A549 (cell line): ENCODE measurements at regions not wholly inside any gene's neighbourhood (a gene's known extent, or its start where the extent isn't known, plus 50 kb on each side); places are given as distances from the start of the nearest gene placed in this dataset.

Experiments used
- ATAC-seq, 2 experiments: fragments of 200-7000 bp in 1 of 2; fragments of >200 bp in 1 of 2; cut with Nextera tagmentation in 1 of 2; cut with Tn5 transposase in 1 of 2; 3 replicates each; pipeline versions ENCODE4 v1.8.0 to v1.9.1; 2018 to 2020; ENCODE audit warnings: mild to moderate bottlenecking in 1 of 2, moderate library complexity in 1 of 2
- CTCF ChIA-PET: fragments of 300-600 bp; sonication (Branson Sonifier 250); formaldehyde crosslinking; extraction: SDS; loops from one replicate; lab custom pipeline; 2021; ENCODE audit warnings: antibody characterized with exemption, inconsistent platforms; lab: Yijun Ruan, JAX
- POLR2A ChIA-PET: fragments of 350-600 bp; formaldehyde crosslinking; extraction: SDS; loops from one replicate; lab custom pipeline; 2021; ENCODE audit warnings: antibody characterized with exemption, inconsistent platforms; lab: Yijun Ruan, JAX
- DNase-seq, 2 experiments: peaks; one replicate each; pipeline versions ENCODE4 v3.0.0 to v3.0.0-alpha.2; 2011 to 2016; ENCODE audit warnings: low read depth in 1 of 2, low spot score in 1 of 2
- FAIRE-seq: peaks from 2 replicates; lab custom pipeline; 2011; peaks lifted over from hg19 to GRCh38; lab: Jason Lieb, UNC
- H3K27ac ChIP-seq, 2 experiments: fragments of >200 bp; sonication (Bioruptor Twin); formaldehyde crosslinking; 3 replicates each; pipeline ENCODE4 v1.5.1; 2016 to 2017
- H3K4me1 ChIP-seq: fragments of >200 bp; sonication (Bioruptor Twin); formaldehyde crosslinking; 3 replicates; pipeline ENCODE4 v1.6.1; 2016
- H3K4me2 ChIP-seq: fragments of >200 bp; sonication (Bioruptor Twin); formaldehyde crosslinking; 3 replicates; pipeline ENCODE4 v1.6.1; 2016
- H3K4me3 ChIP-seq: fragments of >200 bp; sonication (Bioruptor Twin); formaldehyde crosslinking; 3 replicates; pipeline ENCODE4 v1.5.1; 2016
- H3K9me3 ChIP-seq: fragments of >200 bp; sonication (Bioruptor Twin); formaldehyde crosslinking; 3 replicates; pipeline ENCODE4 v1.6.1; 2016
- BCL3 ChIP-seq: fragments of >200 bp; sonication (Bioruptor Twin); formaldehyde crosslinking; IDR thresholded peaks from 3 replicates; pipeline ENCODE4 v1.6.1; 2016
- CBX2 ChIP-seq: fragments of 200-600 bp; sonication (generic); IDR thresholded peaks from 2 replicates; pipeline ENCODE4 v1.6.1; 2016; ENCODE audit warnings: low read depth, mild to moderate bottlenecking, borderline replicate concordance
- EHF ChIP-seq: fragments of 250-450 bp; sonication (Bioruptor Pico); IDR thresholded peaks from 2 replicates; pipeline ENCODE4 v1.5.0; 2020; ENCODE audit warnings: mild to moderate bottlenecking
- EHMT2 ChIP-seq: fragments of 200-600 bp; sonication (generic); IDR thresholded peaks from 2 replicates; pipeline ENCODE4 v1.6.1; 2016; ENCODE audit warnings: antibody characterized with exemption, low read depth, mild to moderate bottlenecking, moderate library complexity
- ELK1 ChIP-seq: fragments of 150-350 bp; IDR thresholded peaks from 2 replicates; pipeline ENCODE4 v1.6.1; 2014; ENCODE audit warnings: low read depth, mild to moderate bottlenecking, low read length
- ESRRA ChIP-seq: fragments of 150-350 bp; IDR thresholded peaks from 2 replicates; pipeline ENCODE4 v1.6.1; 2014; ENCODE audit warnings: mild to moderate bottlenecking, low read length, borderline replicate concordance
- FOSB ChIP-seq: fragments of 250-450 bp; sonication (Bioruptor Pico); IDR thresholded peaks from 2 replicates; pipeline ENCODE4 v1.5.0; 2020; ENCODE audit warnings: mild to moderate bottlenecking, moderate library complexity
- FOSL2 ChIP-seq, 2 experiments: fragments of 450-650 bp in 1 of 2; fragments of >200 bp in 1 of 2; sonication (Bioruptor Twin) in 1 of 2; formaldehyde crosslinking; IDR thresholded peaks; 2 replicates each; pipeline versions ENCODE4 v1.5.0 to v1.6.1; 2016 to 2020; ENCODE audit warnings: mild to moderate bottlenecking in 1 of 2, moderate library complexity in 1 of 2
- FOXS1 ChIP-seq: fragments of 250-450 bp; sonication (Bioruptor Pico); IDR thresholded peaks from 2 replicates; pipeline ENCODE4 v1.5.0; 2020; ENCODE audit warnings: mild to moderate bottlenecking, moderate library complexity
- GATA3 ChIP-seq: IDR thresholded peaks from 2 replicates; pipeline ENCODE4 v1.6.1; 2012; ENCODE audit warnings: borderline replicate concordance
- HDAC2 ChIP-seq: fragments of 200-600 bp; sonication (generic); IDR thresholded peaks from 2 replicates; pipeline ENCODE4 v1.6.1; 2016
- HEYL ChIP-seq: fragments of 250-450 bp; sonication (Bioruptor Pico); IDR thresholded peaks from 2 replicates; pipeline ENCODE4 v1.8.0; 2021; ENCODE audit warnings: mild to moderate bottlenecking, moderate library complexity
- HMGXB4 ChIP-seq: fragments of 250-450 bp; sonication (Bioruptor Pico); IDR thresholded peaks from 2 replicates; pipeline ENCODE4 v1.5.0; 2021; ENCODE audit warnings: mild to moderate bottlenecking, moderate library complexity, borderline replicate concordance
- JUNB ChIP-seq: fragments of >200 bp; sonication (Bioruptor Twin); formaldehyde crosslinking; IDR thresholded peaks from 2 replicates; pipeline ENCODE4 v1.6.1; 2016
- MAFK ChIP-seq: fragments of 450-650 bp; IDR thresholded peaks from 2 replicates; pipeline ENCODE4 v1.6.1; 2014; ENCODE audit not compliant: partially characterized antibody
- MAX ChIP-seq: IDR thresholded peaks from 2 replicates; pipeline ENCODE4 v1.6.1; 2012
- MAZ ChIP-seq: fragments of 150-350 bp; IDR thresholded peaks from 2 replicates; pipeline ENCODE4 v1.6.1; 2014; ENCODE audit warnings: antibody characterized with exemption, low read depth, low read length, borderline replicate concordance
- NPAS2 ChIP-seq: fragments of 250-450 bp; sonication (Bioruptor Pico); IDR thresholded peaks from 2 replicates; pipeline ENCODE4 v1.8.0; 2022; ENCODE audit warnings: mild to moderate bottlenecking, moderate library complexity, borderline replicate concordance
- POLR2AphosphoS2 ChIP-seq: conservative IDR thresholded peaks from 2 replicates; pipeline ENCODE4 v1.6.1; 2012; ENCODE audit warnings: low read length, improper control_type of control experiment, inconsistent platforms
- RAD21 ChIP-seq, 2 experiments: fragments of >200 bp in 1 of 2; sonication (Bioruptor Twin) in 1 of 2; formaldehyde crosslinking in 1 of 2; IDR thresholded peaks in 1 of 2; conservative IDR thresholded peaks in 1 of 2; 2 replicates in 1 of 2; 3 replicates in 1 of 2; pipeline ENCODE4 v1.6.1; 2012 to 2018; ENCODE audit warnings: inconsistent platforms in 1 of 2
- RARB ChIP-seq: fragments of 250-450 bp; sonication (Bioruptor Pico); IDR thresholded peaks from 2 replicates; pipeline ENCODE4 v1.8.0; 2021; ENCODE audit warnings: mild to moderate bottlenecking, moderate library complexity
- RCOR1 ChIP-seq: fragments of 150-350 bp; IDR thresholded peaks from 2 replicates; pipeline ENCODE4 v1.6.1; 2014; ENCODE audit warnings: antibody characterized with exemption, low read length, low read depth
- SREBF2 ChIP-seq: fragments of 450-650 bp; IDR thresholded peaks from 2 replicates; pipeline ENCODE4 v1.6.1; 2014; ENCODE audit warnings: mild to moderate bottlenecking, moderate library complexity
- TFCP2L1 ChIP-seq: fragments of 250-450 bp; sonication (Bioruptor Pico); IDR thresholded peaks from 2 replicates; pipeline ENCODE4 v1.5.0; 2021; ENCODE audit warnings: mild to moderate bottlenecking
- ZC3H11A ChIP-seq: fragments of 450-650 bp; IDR thresholded peaks from 2 replicates; pipeline ENCODE4 v1.6.1; 2014; ENCODE audit warnings: antibody characterized with exemption, mild to moderate bottlenecking
- ZNF302 ChIP-seq: fragments of 250-450 bp; sonication (Bioruptor Pico); IDR thresholded peaks from 2 replicates; pipeline ENCODE4 v1.9.0; 2021; ENCODE audit warnings: inconsistent platforms, mild to moderate bottlenecking, moderate library complexity
- WGBS: methylation state at CpG from one replicate; pipeline ENCODE4 v1.1.6; 2017; ENCODE audit errors: missing lambda C conversion rate; 5-methylcytosine and 5-hydroxymethylcytosine counted together

- Histone ChIP-seq H3K4me2 (no peak overlapping the region), H3K4me1 (peaks cover 12% of the 10 kb centered on the region; the same call in 1 of the 3 replicates), H3K27ac (no peak overlapping the region), H3K9me3 (peaks cover 15% of the 10 kb centered on the region; the same call in 2 of the 3 replicates), H3K4me3 (no peak overlapping the region)
- no peak for FAIRE-seq
- no peak for ATAC-seq
- ChIA-PET CTCF (interaction anchor here (0.7 kb wide), 1 partner anchor 213 kb away, joined by 3 read pairs; no protein-coding TSS in a partner anchor), POLR2A (no interaction called here)
- 70% methylated on average over 3 of the region's 3 CpGs for WGBS
- no peak for DNase-seq
- no peak for TF ChIP-seq EHMT2
Observed at GRCh38 chr3:30305021-30305420, 301.4 kb upstream of the TGFBR2 start.

- CTCF ChIA-PET = no interaction called here
- POLR2A ChIA-PET = no interaction called here
- no peak overlapping the region for H3K27ac ChIP-seq
- 96% methylated on average over 3 of the region's 3 CpGs for WGBS
- H3K4me3 ChIP-seq = no peak overlapping the region
- FAIRE-seq (no peak), ATAC-seq (no peak), DNase-seq (no peak)
- TF ChIP-seq FOSB (CRISPR knock-in tag) (no peak), RCOR1 (no peak), ESRRA (no peak), FOSL2 (IDR thresholded peaks at IDR 0.05) (no peak), FOSL2 (CRISPR knock-in tag; IDR thresholded peaks at IDR 0.05) (no peak), EHF (CRISPR knock-in tag) (no peak), TFCP2L1 (CRISPR knock-in tag) (no peak), FOXS1 (CRISPR knock-in tag) (no peak), ZC3H11A (no peak), BCL3 (no peak), HEYL (CRISPR knock-in tag) (no peak), HDAC2 (no peak), MAX (no peak)
- H3K9me3 ChIP-seq = peaks cover 15% of the 10 kb centered on the region; the same call in 2 of the 3 replicates
- peaks cover 4% of the 10 kb centered on the region; the same call in 1 of the 3 replicates for H3K4me1 ChIP-seq
- no peak overlapping the region for H3K4me2 ChIP-seq
Observed at GRCh38 chr3:30306896-30307295, 299.5 kb upstream of the TGFBR2 start.

GRCh38 chr3:30307372-30307950 lies 298.9 kb upstream of the TGFBR2 start:
- FAIRE-seq (no peak), ATAC-seq (no peak), DNase-seq (no peak)
- no peak overlapping the region for H3K4me3 ChIP-seq
- no peaks in the 10 kb centered on the region for H3K4me1 ChIP-seq
- no peak overlapping the region for H3K4me2 ChIP-seq
- TF ChIP-seq NPAS2 (CRISPR knock-in tag) (no peak), POLR2AphosphoS2 (no peak), MAFK (peak; percentile 59), GATA3 (no peak)
- POLR2A ChIA-PET = no interaction called here
- H3K9me3 ChIP-seq = peaks cover 15% of the 10 kb centered on the region; the same call in 2 of the 3 replicates
- no peak overlapping the region for H3K27ac ChIP-seq
- CTCF ChIA-PET = no interaction called here

GRCh38 chr3:30308131-30308530 lies 298.3 kb upstream of the TGFBR2 start:
- FAIRE-seq = peak; percentile 88
- 100% methylated on average over 1 of the region's 1 CpG for WGBS
- DNase-seq = no peak
- ChIA-PET CTCF (interaction anchor here (0.7 kb wide), 1 partner anchor 17 kb away, joined by 3 read pairs; no protein-coding TSS in a partner anchor), POLR2A (no interaction called here)
- Histone ChIP-seq H3K4me2 (no peak overlapping the region), H3K4me3 (no peak overlapping the region), H3K9me3 (peaks cover 15% of the 10 kb centered on the region; the same call in 2 of the 3 replicates), H3K27ac (0 out of 6 replicates have a peak overlapping the region, but pooled peaks of 1 of the 2 experiments have one; percentile 35), H3K4me1 (no peaks in the 10 kb centered on the region)
- no peak for TF ChIP-seq FOSB (CRISPR knock-in tag)
- TF ChIP-seq JUNB = no peak
- no peak for TF ChIP-seq MAZ
- no peak for TF ChIP-seq ZNF302 (CRISPR knock-in tag)
- TF ChIP-seq ESRRA = no peak
- TF ChIP-seq RARB (CRISPR knock-in tag) = no peak
- TF ChIP-seq EHMT2 = no peak
- no peak for TF ChIP-seq ELK1
- no peak for TF ChIP-seq CBX2
- no peak for TF ChIP-seq SREBF2
- no peak for TF ChIP-seq TFCP2L1 (CRISPR knock-in tag)
- TF ChIP-seq HDAC2 = no peak
- no peak for TF ChIP-seq HMGXB4
- TF ChIP-seq RAD21 (conservative IDR thresholded peaks at IDR 0.05 in 1 of 2, IDR thresholded peaks at IDR 0.05 in 1 of 2) = no peak
- no peak for ATAC-seq
